CD4-positive, alpha-beta T cell treated with Interleukin-17A for 4 hours (primary cell): ENCODE measurements at regions not wholly inside any gene's neighbourhood (a gene's known extent, or its start where the extent isn't known, plus 50 kb on each side); places are given as distances from the start of the nearest gene placed in this dataset.
"Not testable (repeated sequence)": the region's sequence is repeated elsewhere in the genome, so short reads cannot be mapped to it uniquely, and the experiment has no call there.

Experiments used
- DNase-seq: peaks from one replicate; pipeline ENCODE4 v3.0.0-alpha.2; 2020; ENCODE audit warnings: mixed read lengths

DNA sequence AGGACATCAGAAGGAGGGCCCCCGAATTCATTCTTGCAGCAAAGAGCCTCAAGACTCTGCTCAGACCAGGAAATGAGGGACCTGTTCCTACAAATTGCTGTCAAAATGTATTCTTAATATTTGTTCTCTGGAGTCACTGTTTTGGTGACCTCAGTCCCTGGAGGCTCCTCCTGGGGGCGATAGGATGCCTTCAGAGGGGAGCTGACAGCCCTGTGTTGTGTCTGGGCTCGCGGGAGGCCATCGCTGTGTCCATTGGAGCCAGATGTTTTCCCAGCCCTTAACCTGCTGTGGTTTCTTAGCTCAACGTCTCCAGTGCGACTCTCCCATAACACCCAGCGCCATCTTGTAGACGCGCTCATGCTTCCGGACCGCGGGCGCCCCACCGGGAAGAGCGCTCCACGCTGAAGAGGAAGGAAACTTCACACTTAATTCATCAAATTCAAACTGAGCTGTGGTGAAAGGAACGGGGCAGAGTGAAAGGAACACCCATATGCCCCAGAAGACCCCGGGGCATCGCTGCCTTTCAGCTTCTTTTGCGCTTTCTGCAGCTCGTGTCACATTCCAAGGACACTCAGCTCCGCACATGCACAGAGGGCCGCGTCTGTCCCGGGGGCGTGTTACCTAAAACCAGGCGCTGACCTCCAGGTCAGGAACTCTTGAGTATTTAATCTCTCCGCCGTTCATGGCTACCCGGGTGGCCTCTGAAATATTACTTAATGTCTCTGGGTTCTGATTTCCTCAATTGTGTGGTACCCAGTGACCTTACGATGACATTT, 112.3 kb upstream of the GDNF start:
- DNase-seq: no peak

DNA sequence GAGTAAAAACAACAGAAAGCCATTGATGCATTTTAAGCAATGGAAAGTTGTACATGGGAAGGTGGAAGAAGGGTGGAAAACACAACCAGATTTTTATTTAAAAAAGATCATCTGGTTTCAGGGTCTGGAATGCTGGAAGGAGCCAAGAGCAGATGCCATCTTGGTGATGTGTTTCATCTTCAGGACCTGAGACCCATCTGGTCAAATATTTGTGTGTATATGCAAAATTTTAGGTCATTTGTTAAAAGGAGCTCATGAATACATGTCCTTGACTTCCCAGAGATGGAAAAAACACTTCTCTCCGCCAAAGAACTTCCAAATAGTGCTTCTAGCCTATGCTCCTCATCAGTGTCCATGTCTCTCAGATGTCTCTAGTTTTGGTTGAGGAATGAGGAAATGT, 110.6 kb upstream of the GDNF start:
- DNase-seq: no peak

GRCh38 chr5:37945446-37945845, 105.6 kb upstream of the GDNF start:
- no peak for DNase-seq

GRCh38 chr5:37943136-37943535, 103.3 kb upstream of the GDNF start:
- DNase-seq: not testable (repeated sequence)

DNA sequence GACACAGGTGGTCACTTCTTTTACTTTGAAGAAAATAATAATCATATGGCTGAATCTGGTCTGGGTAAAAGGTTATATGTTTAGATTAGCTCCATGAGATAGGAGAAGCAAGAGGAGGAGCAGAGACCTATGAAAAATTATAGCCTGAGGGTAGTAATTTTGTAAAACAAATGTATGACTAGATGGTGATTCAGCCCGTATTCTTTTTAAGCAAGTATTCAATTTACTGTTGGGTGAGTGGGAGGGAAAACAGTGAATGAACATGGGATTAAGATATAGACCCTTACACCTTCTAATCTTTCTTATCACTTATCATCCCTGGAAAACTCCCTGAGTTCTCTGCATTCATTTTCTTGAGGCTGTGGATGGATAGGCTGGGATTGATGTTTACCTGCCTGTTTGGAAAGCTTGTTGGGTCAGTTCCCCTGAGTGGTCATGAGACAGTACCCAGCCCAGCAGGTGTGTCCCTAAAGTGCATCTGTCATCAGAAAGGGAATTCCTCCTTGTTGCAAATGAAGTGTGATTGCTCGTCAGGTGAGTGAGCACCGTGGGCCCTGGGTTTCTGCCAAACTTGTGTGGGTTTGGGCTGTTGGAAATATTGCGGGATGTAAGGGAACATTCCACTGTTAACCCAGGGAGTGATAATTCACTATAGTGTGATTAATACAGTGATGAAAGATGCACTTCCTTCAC, 101.2 kb upstream of the GDNF start:
- DNase-seq: no peak

DNA sequence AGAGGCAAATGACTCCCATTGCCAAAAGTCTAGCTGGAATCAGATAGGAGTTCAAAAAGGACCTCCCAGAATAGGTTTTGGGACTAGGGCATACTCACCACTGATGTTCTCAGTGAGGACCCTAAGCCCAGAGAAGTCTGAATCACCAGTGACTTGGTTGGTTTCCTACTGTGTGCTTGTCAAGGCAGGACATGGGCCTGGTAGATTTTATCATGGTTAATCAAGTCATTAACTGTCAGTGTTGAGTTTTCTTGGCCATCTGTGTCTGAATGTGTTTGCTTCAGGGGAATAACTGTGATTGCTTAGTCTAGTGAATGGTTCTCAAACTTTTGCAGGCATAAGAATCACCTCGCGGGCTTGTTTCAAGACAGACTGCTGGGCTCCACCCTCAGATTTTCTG, 99.0 kb upstream of the GDNF start:
- no peak for DNase-seq

DNA sequence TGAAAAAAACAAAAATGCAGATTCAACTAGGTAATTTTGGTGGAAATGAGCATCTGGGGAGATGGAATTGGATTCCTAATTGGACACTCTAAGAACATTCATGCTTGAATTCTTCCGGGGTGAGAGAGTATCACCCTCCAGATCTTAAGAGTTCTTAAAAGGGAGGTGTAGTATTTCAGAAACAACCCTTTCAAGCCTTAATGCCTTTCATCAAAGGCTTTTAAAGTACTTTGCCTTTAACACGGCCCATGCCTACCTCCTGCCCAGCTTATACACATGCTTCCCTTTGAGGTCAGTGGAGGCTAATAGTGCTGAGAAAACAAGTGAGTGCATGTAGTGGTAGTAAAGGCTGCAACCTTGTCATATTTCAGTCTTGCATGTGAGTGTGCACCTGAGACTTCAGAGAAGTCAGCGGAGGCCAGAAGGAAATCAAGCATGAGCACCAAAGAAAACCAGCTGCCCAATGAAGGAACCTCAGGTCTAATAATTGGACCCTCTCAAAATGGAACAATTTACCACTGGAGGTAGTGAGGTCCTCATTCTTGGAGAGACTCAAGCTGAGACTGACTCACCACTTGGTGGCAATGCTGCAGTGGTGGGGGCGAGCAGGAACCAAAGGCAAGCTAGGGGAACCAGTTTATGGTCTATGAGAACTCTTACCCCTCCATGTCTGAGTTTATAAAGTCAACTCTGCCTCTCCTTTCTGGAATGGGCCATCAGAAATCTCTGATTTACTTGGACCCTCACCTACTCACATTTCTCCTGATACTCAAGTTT, 98.4 kb upstream of the GDNF start:
- DNase-seq: no peak

- no peak for DNase-seq
Observed at GRCh38 chr5:37936091-37936490, 96.2 kb upstream of the GDNF start.

- DNase-seq: no peak
Observed at GRCh38 chr5:37933576-37933975, 93.7 kb upstream of the GDNF start.

- DNase-seq: no peak
Observed at GRCh38 chr5:37932450-37932849, 92.6 kb upstream of the GDNF start.

GRCh38 chr5:37931541-37931940, 91.7 kb upstream of the GDNF start:
- DNase-seq: no peak

GRCh38 chr5:37930350-37930749, 90.5 kb upstream of the GDNF start:
- DNase-seq: no peak

- DNase-seq: no peak
Observed at GRCh38 chr5:37929791-37930190, 90.0 kb upstream of the GDNF start.

DNA sequence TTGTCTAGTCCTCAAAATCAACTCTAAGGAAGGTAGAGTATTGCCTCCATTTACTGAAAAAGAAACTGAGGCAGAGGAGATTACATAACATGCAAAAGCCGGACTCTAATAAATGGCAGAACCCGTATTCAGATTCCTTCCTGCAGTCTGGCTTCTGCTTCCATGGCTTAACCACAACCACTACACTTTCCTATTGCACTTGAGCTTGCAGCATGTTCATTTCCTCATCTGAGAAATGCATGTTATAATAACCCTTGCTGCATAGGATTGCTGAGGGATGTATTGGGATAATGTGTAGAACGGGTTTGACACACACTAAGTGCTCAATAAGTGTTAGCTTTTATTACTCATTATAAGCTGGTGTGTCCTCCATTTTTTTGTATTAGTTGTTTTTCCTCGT, 87.9 kb upstream of the GDNF start:
- not testable (repeated sequence) for DNase-seq

DNA sequence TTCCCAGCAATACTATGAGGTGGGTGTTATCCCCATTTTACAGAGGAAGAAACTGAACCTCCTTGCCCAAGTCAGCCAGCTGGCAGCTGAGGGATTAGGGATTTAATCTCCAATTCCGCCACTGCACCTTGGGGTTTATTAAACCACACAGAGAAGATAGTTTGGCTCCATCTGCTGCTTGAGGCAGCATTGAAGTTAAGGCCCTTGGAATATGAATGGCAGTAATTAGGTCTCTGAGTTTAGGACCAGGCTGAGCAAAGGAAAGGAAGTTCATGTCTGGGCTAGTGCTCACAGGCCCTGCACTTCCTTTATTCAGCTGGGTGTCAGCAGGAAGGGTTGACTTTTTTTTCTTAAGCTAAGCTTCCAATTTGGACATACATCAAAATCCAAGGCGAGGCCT, 86.9 kb upstream of the GDNF start:
- no peak for DNase-seq

GRCh38 chr5:37921452-37921851, 81.6 kb upstream of the GDNF start:
- DNase-seq: no peak

DNA sequence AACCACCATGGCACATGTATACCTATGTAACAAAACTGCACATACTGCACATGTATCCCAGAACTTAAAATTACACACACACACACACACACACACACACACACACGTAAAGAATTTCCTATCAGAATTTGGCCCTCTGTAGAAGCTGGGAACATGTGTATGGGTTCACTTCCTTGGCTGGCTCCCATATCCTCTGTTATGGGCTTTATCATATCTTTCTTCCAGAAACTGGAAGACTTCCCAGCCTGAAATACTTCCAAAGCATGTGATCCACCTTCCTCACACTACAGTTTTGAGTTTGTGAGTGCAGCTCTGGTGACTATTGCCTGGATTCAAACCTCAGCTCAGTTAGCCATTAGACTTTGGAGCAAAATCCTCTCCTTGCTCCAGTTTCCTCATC, 78.6 kb upstream of the GDNF start:
- no peak for DNase-seq

- DNase-seq: no peak
Observed at GRCh38 chr5:37916525-37916924, 76.7 kb upstream of the GDNF start.

- DNase-seq: no peak
Observed at GRCh38 chr5:37915097-37915736, 75.4 kb upstream of the GDNF start.

- not testable (repeated sequence) for DNase-seq
Observed at GRCh38 chr5:37909610-37910266, 69.9 kb upstream of the GDNF start.

DNA sequence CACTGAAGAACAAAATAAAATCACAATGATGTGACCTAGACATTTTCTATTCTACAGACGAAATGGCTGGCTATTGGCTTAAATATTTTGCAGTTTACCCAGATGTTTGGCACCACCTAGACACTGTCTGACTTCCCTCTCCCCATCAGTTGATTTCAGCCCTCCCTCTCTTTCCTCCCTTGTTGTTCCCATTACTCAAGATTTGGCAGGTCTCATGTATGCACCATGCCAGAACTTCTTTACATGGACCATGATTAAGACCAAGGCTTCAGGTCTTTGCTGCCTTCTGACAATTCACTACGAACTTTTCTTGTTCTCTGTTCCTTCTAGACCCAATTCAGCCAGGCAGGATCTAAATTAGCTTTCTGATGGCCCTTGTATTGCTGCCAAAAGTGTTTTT, 66.6 kb upstream of the GDNF start:
- DNase-seq: no peak

DNA sequence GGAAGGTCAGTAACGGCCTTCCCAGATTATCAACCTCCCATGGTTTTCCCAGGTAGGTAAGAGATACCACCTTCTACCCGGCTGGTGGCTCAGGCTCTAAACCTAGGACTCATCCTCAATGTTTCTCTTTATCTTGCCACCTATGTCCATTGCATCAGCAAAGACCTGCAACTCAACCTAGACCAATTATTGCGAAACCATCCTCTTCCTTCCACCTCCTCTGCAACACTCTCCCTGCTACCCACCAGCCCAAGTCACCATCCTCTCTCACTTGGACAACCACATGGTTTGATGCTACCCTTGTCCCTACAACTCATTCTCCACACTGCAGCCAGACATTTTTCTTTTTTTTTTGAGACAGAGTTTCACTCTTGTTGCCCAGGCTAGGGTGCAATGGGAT, 65.4 kb upstream of the GDNF start:
- DNase-seq: no peak

DNA sequence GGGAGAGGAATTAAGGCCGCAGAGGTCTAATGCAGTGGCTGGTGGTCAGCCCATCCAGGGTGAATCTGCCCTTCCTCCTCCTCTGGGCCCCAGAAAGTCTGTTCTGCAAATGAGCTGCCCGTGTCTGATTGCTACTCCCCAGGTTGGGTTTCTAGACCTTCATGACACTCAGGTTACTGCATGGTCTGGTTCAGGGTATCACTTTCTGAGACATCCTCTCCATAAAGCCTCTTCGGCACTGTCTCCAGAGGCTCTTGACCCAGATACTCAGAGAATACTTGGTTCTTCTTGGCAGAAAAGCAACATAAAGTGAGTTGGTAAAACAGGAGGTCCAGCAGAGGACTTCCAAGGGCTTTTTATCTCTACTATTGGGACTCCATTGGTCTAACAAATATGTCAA, 62.5 kb upstream of the GDNF start:
- no peak for DNase-seq
